ENCODE measurements at regions not wholly inside any gene's neighbourhood (a gene's known extent, or its start where the extent isn't known, plus 50 kb on each side); places are given as distances from the start of the nearest gene placed in this dataset.
"Not testable (repeated sequence)": the region's sequence is repeated elsewhere in the genome, so short reads cannot be mapped to it uniquely, and the experiment has no call there.

DNA sequence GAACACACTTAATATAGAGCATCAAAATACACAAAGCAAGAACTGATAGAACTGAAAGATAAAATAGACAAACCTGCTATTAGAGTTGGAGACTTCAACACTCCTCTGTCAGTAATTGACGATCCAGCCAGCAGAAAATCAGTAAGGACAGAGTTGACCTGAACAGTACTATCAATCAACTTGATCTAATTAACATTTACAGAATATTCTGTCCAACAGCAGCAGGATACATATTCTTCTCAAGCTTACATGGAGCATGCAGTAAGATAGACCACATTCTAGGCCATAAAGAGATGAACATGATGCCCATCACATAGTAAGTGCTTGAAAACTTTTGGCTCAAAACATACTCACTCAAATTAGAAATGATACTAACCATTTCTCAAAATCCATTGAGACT is 196.7 kb upstream of the KLF3 start:
- DNase-seq, result no peak
- in situ Hi-C loops (cut with HindIII; ENCODE audit: low pct_ligation_motif_present, low pct_unique_long_range_greater_than_20kb, low sequenced_read_pairs), result no loop called here

DNA sequence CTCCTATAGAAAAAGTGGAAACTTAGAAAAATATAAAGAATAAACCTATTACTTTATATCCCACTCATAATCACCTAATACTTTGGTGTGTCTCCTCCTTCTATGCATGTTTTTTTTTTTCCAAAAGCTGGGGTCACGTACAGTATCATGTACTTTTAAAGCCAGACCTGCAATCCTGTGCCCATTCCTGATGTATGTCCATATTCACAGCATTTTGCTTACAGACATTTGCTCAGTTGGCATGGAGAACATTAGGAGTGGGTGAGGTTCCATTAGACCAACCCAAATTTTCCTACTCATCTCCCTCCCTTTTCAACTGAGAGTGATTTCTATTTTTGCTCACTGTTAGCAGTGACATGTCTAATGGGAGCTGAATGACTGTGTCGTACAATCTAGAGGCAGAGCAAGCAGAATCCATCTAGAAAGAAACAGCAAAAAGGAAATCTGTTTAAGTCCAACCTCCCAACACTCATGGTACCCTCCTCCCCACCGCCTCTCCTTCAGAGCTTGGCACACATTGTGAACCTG is 195.6 kb upstream of the KLF3 start:
- in situ Hi-C loops (cut with HindIII; ENCODE audit: low pct_ligation_motif_present, low pct_unique_long_range_greater_than_20kb, low sequenced_read_pairs), result no loop called here
- no peak for DNase-seq

DNA sequence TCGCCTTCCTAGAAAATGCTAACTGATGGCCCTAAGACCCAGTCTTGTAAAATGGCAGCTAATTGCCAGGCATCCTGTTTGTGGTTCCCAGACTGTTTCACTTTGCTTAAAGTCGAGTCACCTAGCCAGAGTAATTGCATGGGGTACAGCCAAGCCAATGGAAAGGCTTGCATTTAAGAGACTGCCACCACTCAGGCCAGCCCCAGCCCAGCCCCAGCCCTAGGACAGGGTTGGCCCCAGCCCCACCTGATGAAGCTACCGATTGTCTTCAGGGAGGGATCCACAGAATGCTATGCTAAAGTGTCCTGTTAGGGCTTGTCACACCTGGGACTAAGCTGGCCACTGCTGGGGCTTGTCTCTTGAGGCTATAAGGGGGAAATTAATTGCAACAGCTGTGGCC is 194.6 kb upstream of the KLF3 start:
- DNase-seq, result no peak
- in situ Hi-C loops (cut with HindIII; ENCODE audit: low pct_ligation_motif_present, low pct_unique_long_range_greater_than_20kb, low sequenced_read_pairs), result no loop called here

- in situ Hi-C loops (cut with HindIII; ENCODE audit: low pct_ligation_motif_present, low pct_unique_long_range_greater_than_20kb, low sequenced_read_pairs), result no loop called here
- no peak for DNase-seq
Observed at GRCh38 chr4:38470735-38471262, 193.2 kb upstream of the KLF3 start.

DNA sequence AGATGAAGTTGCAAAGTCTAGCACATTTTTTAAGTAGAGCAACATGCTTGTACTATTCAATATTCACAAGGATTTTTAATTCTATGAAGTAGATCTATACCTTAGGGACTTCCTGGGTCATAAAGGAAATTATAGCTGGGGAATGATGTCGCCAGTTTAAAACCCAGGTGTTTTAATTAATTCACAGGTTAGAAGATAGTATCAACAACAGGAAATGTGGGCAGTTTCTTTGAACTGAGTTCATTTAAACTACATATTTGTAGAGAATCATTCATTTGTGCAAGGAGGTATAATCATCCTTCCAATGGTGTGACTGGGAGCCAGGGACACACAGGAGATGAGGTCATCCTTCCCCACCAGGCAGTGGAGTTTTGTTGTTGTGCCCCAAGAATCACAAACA is 181.3 kb upstream of the KLF3 start:
- no peak for DNase-seq
- in situ Hi-C loops (cut with HindIII; ENCODE audit: low pct_ligation_motif_present, low pct_unique_long_range_greater_than_20kb, low sequenced_read_pairs), result no loop called here

DNA sequence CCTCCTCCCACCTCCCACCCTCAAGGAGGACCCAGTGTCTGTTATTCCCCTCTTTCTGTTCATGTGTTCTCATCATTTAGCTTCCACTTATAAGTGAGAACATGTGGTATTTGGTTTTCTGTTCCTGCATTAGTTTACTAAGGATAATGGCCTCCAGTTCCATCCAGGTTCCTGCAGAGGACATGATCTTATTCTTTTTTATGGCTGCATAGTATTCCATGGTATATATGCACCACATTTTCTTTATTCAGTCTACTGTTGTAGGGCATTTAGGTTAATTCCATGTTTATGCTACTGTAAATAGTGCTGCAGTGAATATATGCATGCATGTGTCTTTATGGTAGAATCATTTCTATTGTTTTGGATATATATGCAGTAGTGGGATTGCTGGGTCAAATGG is 180.4 kb upstream of the KLF3 start:
- in situ Hi-C loops (cut with HindIII; ENCODE audit: low pct_ligation_motif_present, low pct_unique_long_range_greater_than_20kb, low sequenced_read_pairs); DNase-seq: not testable (repeated sequence)

GRCh38 chr4:38489011-38489861 is 174.8 kb upstream of the KLF3 start:
- in situ Hi-C loops (cut with HindIII; ENCODE audit: low pct_ligation_motif_present, low pct_unique_long_range_greater_than_20kb, low sequenced_read_pairs), result no loop called here
- DNase-seq, result no peak

DNA sequence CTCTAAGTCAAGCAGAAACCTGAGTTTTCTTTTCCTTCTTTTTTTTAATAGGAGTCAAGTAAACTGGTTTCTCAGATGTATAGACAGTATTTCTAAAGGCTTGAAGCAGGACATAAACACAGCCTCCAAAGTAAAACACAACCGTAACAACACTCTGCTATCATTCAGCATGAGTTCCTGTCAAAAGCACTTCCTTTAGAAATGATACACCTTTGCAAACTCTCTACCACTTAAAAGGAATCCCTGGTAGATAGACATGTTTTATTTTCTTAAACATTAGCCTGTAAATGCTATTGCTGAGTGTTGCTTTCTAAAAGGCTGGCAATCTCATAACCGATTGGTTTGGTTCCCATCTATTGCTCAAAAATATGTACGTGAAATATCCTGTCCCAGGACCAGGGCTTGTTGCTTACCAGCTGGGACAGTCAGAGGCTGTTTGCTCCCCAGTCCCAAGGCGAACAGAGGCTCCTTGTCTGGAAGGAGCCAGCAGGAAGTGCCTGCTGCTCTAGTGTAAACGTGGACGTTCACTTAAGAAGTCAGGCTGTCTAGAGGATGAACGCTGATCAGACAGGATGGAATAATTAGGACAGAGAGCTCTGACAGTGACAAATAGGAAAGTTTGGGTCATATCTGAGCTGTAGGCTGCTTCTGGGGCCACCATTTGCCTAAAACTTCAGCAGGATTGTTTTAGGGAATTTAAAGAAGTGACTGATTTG is 173.9 kb upstream of the KLF3 start:
- no peak for DNase-seq
- in situ Hi-C loops (cut with HindIII; ENCODE audit: low pct_ligation_motif_present, low pct_unique_long_range_greater_than_20kb, low sequenced_read_pairs), result no loop called here

GRCh38 chr4:38490753-38491446 is 173.1 kb upstream of the KLF3 start:
- no peak for DNase-seq
- in situ Hi-C loops (cut with HindIII; ENCODE audit: low pct_ligation_motif_present, low pct_unique_long_range_greater_than_20kb, low sequenced_read_pairs), result no loop called here

DNA sequence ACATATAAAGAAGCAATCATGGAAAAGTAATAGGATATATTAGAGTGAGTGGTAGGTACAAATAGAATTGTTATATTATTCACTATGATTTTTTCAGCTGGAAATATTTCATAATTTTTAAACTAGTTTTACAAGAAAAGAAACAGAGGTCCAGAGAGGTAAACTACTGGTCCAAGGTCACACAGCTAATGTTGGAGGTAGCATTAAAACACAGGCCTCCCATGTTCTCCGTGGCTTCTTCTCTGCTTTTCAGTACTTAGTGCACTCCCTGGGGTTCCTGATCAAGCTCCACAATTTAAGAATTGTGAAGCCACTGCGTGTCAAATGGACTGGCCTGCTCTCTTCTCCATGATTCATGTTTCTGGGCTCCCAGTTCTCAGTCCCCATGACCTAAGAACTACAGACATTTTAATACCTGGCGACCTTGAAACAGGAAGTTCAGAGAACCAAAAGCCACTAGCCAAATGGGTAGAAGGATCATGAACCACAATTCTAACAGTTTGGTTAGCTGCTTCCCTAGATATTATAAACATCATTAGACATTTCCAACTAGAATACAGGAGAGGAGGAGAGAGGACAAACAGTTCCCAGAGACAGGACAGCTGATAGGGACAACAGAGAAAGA is 172.0 kb upstream of the KLF3 start:
- in situ Hi-C loops (cut with HindIII; ENCODE audit: low pct_ligation_motif_present, low pct_unique_long_range_greater_than_20kb, low sequenced_read_pairs), result no loop called here
- DNase-seq, result no peak

DNA sequence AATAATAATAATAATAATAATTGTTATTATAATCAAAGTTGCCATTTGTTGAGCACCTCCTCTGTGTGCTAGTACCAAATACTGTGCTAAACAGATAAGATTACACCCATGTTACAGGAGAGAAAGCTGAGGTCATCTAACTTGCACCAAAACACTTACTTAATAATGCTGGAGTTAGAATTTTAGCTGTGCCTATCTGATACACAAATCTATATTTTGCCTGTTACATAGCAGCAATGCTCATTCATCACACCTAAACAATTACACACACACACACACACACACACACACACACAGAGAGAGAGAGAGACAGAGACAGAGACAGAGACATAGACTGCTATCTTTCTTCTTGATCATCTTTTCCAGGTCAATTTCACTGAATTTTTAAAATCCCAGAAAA is 170.9 kb upstream of the KLF3 start:
- in situ Hi-C loops (cut with HindIII; ENCODE audit: low pct_ligation_motif_present, low pct_unique_long_range_greater_than_20kb, low sequenced_read_pairs), result no loop called here
- DNase-seq, result no peak

DNA sequence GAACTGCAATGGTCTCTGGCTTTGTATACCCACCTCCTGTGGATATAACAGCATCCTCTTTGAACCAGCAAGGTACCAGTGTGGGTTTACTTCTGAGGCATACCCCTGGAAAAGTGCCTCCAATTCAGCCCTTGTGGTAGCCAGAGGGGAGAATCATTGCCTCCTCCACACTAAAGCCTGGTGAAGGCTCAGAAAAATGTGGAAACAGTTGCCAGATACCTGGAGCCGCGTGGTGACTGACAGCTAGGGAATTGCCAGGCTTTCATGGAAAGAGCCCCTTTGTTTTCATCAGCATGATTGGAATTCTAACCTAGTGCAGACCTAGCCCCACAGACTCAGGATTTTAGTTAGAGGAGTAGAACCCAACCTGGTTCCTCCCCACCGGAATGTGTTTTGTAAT is 168.6 kb upstream of the KLF3 start:
- in situ Hi-C loops (cut with HindIII; ENCODE audit: low pct_ligation_motif_present, low pct_unique_long_range_greater_than_20kb, low sequenced_read_pairs), result no loop called here
- DNase-seq, result no peak

DNA sequence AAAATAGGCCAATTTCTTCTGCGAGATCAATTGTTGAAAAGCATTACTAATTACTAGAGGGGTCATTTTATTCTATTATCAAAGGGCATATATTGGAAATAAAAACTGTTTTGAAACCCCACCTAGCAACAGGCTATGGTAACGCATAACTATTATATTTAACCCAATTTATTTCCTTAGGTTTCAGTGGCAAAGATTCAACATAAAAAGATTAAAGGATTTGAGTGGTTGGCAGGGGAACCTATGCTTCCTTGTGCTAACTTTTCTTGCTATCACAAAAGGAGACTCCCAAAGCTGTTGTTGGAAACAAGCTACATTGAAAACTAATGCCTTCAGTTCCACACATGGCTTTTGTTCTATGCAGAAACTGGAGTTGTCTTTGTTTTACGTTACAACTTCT is 166.9 kb upstream of the KLF3 start:
- in situ Hi-C loops (cut with HindIII; ENCODE audit: low pct_ligation_motif_present, low pct_unique_long_range_greater_than_20kb, low sequenced_read_pairs), result no loop called here
- DNase-seq, result no peak

- no peak for DNase-seq
- in situ Hi-C loops (cut with HindIII; ENCODE audit: low pct_ligation_motif_present, low pct_unique_long_range_greater_than_20kb, low sequenced_read_pairs), result no loop called here
Observed at GRCh38 chr4:38499101-38499500, 164.9 kb upstream of the KLF3 start.

DNA sequence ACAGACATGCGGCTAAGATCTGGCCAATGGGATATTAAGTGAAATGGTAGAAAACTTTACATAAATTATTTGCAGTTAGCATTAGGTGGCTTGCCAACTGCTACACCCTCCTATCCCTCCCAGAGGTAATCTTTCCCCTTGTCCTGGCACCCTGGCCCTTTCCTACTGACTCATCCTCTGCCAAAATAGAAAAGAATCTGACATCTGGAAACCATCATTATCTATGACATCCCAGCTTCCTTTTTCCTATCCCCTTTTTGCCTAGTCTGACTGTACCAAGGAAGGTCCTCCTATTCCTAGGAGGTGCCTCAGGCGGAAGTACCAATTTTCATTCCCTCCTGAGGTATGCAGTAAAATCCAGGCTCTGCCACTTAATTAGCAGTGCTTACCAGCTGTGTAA is 163.6 kb upstream of the KLF3 start:
- DNase-seq, result no peak
- in situ Hi-C loops (cut with HindIII; ENCODE audit: low pct_ligation_motif_present, low pct_unique_long_range_greater_than_20kb, low sequenced_read_pairs), result no loop called here

GRCh38 chr4:38501698-38502097 is 162.3 kb upstream of the KLF3 start:
- DNase-seq, result no peak
- in situ Hi-C loops (cut with HindIII; ENCODE audit: low pct_ligation_motif_present, low pct_unique_long_range_greater_than_20kb, low sequenced_read_pairs), result no loop called here

- no peak for DNase-seq
- in situ Hi-C loops (cut with HindIII; ENCODE audit: low pct_ligation_motif_present, low pct_unique_long_range_greater_than_20kb, low sequenced_read_pairs), result no loop called here
Observed at GRCh38 chr4:38503689-38504395, 160.2 kb upstream of the KLF3 start.

DNA sequence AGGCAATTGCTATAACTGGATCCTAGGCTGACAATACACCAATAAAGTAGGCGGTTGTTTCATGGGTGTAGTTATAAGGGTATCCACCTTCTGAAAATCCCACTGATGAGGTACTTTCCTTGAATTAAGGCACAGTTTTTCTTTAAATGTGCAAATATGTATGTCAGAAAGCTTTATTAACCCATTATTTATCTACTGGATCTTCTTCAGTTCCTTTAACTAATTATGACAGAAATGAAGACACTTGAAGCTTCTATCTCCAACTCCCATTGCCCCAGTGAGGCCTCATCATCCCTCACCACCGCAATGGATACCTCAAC is 159.6 kb upstream of the KLF3 start:
- no peak for DNase-seq
- in situ Hi-C loops (cut with HindIII; ENCODE audit: low pct_ligation_motif_present, low pct_unique_long_range_greater_than_20kb, low sequenced_read_pairs), result no loop called here
